T-helper 2 cell treated with Interferon-gamma antibody and Interleukin-4, amounts not matched to agents 5 μg/mL and 100 μg/mL, for 36 hours (primary cell): ENCODE measurements at regions not wholly inside any gene's neighbourhood (a gene's known extent, or its start where the extent isn't known, plus 50 kb on each side); places are given as distances from the start of the nearest gene placed in this dataset.

Experiments used
- DNase-seq: peaks from one replicate; pipeline ENCODE4 v3.0.0; 2021; ENCODE audit warnings: low spot score
- H3K27ac Mint-ChIP-seq: one replicate; pipeline ENCODE4 v1.8.0; 2021; ENCODE audit warnings: mild to moderate bottlenecking, mixed read lengths
- H3K27me3 Mint-ChIP-seq: one replicate; pipeline ENCODE4 v1.8.0; 2021; ENCODE audit warnings: low read depth, mixed read lengths
- H3K36me3 Mint-ChIP-seq: one replicate; pipeline ENCODE4 v1.8.0; 2021; ENCODE audit warnings: low read depth, mixed read lengths
- H3K4me1 Mint-ChIP-seq: one replicate; pipeline ENCODE4 v1.8.0; 2021; ENCODE audit warnings: low read depth, mixed read lengths
- H3K4me3 Mint-ChIP-seq: one replicate; pipeline ENCODE4 v1.8.0; 2022; ENCODE audit warnings: mild to moderate bottlenecking, moderate library complexity, mixed read lengths
- H3K9me3 Mint-ChIP-seq: one replicate; pipeline ENCODE4 v1.8.0; 2021; ENCODE audit warnings: mixed read lengths

DNA sequence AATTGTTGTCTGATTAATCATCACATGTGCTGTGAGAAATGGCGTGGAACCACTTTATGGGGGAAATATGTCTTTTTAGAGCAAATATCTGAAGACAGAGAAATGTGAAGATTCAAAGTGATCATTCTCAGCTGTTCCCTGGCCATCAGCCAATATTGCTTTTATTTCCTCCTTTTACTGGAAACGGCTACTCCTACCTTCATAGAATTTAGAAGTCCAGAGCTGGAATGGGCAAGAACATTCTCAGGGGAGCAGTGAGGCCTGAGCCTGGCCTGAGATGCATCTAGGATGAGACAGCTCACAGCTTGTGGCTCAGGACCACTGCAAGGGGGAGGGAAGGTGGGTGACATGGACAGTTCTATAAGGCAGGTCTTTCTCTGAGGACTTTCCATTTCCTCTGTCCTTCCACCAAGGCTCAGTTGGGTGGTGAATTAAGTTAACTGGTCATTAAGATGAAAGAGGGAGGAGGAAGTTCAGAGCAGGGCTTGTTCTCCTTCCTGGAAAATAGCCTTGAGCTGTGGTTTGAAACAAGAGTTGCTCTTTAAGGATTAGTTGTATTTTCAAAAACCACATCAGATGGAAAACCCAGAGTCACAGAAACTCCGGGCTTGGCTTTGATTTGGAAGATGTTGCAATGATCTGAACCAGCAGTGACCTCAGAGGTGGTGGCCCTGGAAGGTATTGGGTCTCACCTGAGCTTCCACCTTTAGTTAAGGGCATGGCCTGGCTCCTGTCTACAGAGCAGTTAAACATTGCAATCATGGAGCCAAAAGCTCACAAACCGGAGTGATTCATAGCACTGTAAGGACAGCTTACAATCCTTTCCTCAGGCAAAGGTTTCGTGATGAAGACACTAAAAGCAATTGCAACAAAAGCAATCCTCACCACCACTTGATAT, 144.3 kb downstream of the VAPA start:
- H3K9me3 Mint-ChIP-seq: no peaks in the 10 kb centered on the region
- H3K27me3 Mint-ChIP-seq: peaks cover 3% of the 10 kb centered on the region
- H3K4me1 Mint-ChIP-seq: no peaks in the 10 kb centered on the region
- no peak overlapping the region for H3K27ac Mint-ChIP-seq
- DNase-seq: no peak
- no peak overlapping the region for H3K4me3 Mint-ChIP-seq
- no peaks in the 10 kb centered on the region for H3K36me3 Mint-ChIP-seq

DNA sequence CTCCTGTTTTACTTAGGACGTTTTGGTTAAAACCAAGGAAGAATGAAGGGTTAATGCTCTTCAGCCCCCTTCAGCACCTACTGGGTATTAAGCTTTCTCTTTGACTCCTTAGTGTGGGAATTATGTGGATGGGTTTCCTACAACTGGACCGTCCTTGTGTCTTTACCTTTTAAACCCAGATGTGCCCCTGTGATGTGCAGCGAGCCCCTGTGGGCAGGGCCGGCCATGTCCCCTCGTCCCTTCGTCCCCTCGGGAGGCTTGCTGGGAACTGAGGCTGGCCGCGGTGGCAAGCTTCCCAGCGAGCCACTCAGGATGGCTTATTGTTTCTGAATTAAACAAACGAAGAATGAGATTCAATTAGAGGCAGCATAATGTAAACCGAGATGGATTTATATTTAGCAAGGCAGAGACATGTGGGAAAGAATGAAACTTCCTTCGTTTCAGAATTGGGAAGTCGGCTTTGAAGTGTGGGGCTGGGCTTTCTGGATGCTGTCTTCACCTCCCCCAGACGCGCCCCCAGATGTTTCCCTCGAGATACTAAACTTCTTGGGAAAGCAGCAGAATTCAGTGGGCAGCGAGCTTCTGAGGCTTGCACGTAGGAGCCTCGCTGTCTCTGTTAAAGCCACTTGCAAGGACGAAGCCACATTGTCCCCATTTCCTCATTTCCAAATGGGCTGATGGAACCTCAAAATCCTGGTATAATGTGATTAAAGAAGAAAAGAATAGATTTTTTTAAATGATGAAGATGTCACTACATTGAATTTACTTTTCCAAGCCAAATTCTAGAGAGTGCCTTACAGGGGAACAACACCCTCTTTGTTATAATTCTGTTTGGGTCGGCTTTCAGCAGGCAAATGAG, 146.0 kb downstream of the VAPA start:
- peaks cover 3% of the 10 kb centered on the region for H3K27me3 Mint-ChIP-seq
- no peak overlapping the region for H3K27ac Mint-ChIP-seq
- no peaks in the 10 kb centered on the region for H3K4me1 Mint-ChIP-seq
- no peak for DNase-seq
- H3K4me3 Mint-ChIP-seq: no peak overlapping the region
- no peaks in the 10 kb centered on the region for H3K36me3 Mint-ChIP-seq
- H3K9me3 Mint-ChIP-seq: no peaks in the 10 kb centered on the region

DNA sequence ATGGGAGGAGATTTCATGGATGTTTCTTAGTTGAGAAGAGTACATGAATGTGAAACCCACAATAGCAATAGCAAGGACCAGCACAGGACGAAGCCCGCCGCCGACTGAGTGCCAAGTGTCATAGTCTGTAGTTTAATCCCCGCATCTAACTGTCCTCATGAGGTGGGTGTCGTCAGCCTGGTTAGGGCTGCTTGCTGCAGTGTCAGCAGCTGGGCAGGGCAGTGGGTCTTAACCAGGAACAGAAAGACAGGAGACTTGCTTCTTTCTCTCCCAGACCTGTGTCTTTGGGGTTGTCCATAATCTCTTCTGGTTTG, 146.6 kb downstream of the VAPA start:
- H3K36me3 Mint-ChIP-seq: no peaks in the 10 kb centered on the region
- no peaks in the 10 kb centered on the region for H3K4me1 Mint-ChIP-seq
- no peak for DNase-seq
- H3K27ac Mint-ChIP-seq: no peak overlapping the region
- no peaks in the 10 kb centered on the region for H3K9me3 Mint-ChIP-seq
- peaks cover 3% of the 10 kb centered on the region for H3K27me3 Mint-ChIP-seq
- H3K4me3 Mint-ChIP-seq: no peak overlapping the region

DNA sequence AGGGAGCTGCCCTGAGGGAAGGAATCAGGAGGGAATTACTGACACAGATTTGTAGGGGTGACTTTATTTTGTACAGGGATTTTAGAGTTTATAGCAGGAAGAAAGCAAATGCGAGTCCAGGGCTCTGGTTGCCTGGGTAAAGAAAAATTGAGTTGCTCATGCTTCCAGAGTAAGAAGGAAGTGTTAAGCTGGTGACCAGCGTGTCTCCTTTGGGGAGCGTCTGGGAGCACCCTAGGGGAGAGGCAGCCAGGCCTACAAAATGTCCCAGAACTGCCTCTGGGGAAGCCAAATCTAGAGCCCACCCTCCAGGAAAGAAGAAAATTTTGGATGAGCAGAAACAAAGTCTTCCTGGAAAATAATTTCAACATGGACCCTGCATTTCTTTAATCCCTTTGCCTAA, 147.0 kb downstream of the VAPA start:
- H3K36me3 Mint-ChIP-seq: no peaks in the 10 kb centered on the region
- H3K4me3 Mint-ChIP-seq: no peak overlapping the region
- H3K4me1 Mint-ChIP-seq: no peaks in the 10 kb centered on the region
- H3K27ac Mint-ChIP-seq: no peak overlapping the region
- peaks cover 3% of the 10 kb centered on the region for H3K27me3 Mint-ChIP-seq
- no peaks in the 10 kb centered on the region for H3K9me3 Mint-ChIP-seq
- DNase-seq: no peak

DNA sequence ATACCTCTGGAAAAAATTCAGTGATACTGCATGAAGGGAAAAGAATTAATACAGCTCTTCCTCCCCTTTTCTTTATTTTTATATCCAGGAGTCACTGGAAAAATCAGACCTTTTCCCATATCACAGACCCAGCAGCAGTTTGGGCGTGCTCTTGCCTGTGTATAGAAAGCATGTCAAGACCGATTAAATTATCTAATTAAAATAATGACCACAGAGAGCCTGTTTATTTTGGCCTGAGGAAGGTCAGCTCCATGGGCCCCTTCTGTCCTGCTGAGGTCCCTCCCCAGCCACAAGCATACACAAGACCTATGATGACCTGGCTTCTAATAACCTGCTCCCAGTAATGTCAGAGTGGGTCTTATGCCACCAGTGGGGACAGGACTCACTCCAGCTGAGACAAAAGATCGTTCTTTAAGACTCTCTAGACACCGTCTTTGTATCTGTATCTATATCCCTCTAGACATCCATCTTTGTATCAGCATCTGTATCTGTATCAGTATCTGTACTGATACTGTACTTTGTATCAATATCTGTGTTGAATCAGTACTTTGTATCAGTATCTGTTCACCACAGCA, 147.8 kb downstream of the VAPA start:
- DNase-seq: no peak
- Mint-ChIP-seq H3K4me3 (no peak overlapping the region), H3K27me3 (peaks cover 3% of the 10 kb centered on the region), H3K36me3 (no peaks in the 10 kb centered on the region), H3K27ac (no peak overlapping the region), H3K9me3 (no peaks in the 10 kb centered on the region), H3K4me1 (no peaks in the 10 kb centered on the region)

DNA sequence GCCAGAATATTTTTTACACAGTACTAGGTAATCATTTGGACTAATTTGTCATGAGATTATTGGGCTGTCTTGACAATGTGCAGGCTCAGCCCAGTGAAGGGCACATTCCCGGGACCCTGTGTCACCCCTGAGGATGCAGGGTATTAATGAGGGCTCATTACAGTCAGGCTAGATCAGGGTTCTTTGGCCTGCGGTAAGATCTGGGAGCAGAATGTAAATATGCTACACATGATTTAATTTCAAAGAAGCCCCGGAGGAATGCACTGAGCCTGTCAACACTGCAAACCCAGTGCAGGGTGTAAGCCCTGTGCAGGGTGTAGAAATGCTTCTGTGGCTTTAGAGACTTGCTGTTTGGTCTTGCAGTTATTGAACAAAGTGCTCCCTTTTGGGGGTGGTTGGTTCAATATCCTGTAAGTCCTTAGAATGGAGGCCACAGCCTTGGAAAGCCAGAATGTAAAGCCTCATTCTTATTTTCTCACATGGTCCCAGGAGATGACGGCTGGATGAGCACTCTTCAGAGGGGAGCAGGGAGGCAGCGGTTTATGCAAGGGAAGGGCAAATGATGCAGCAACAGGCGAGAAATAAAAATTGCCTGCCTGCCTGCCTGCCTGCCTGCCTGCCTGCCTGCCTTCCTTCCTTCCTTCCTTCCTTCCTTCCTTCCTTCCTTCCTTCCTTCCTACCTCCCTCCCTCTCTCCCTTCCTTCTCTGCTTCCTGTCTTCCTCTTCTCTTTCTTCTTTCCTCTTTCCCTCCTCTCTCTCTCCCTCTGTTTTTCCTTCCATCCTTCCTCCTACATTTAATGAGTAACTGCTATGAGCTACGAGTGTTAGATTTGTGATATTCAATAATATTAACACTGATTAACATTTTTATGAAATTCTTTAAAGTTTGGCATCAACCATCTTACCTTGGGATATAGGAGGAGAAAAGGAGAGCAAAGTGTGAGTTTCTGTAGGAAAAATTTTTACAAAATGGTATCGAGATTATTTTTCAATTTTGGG, 148.8 kb downstream of the VAPA start:
- Mint-ChIP-seq H3K27me3 (peaks cover 3% of the 10 kb centered on the region), H3K9me3 (no peaks in the 10 kb centered on the region), H3K27ac (no peak overlapping the region), H3K4me3 (no peak overlapping the region), H3K4me1 (no peaks in the 10 kb centered on the region), H3K36me3 (no peaks in the 10 kb centered on the region)
- DNase-seq: no peak

DNA sequence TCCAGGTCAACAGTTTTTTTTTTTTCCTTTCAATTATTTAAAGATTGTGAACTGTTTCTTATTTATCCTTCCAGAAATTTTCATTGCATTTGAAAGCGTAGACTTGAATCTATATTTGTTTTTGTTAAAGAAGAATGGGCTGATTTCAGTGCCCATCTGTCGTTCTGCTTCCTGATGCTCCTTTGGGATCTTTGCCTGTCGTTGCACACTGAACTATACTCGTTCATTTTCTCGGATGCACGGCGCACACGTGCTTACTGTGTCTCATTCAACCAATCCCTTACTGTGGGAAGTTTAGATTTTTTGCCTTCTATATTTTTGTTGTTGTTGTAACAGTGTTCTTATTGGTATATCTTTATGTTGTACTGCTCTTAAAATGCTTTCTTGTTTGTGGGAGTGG, 149.7 kb downstream of the VAPA start:
- Mint-ChIP-seq H3K27me3 (peaks cover 3% of the 10 kb centered on the region), H3K4me3 (no peak overlapping the region), H3K27ac (no peak overlapping the region), H3K36me3 (no peaks in the 10 kb centered on the region), H3K9me3 (no peaks in the 10 kb centered on the region), H3K4me1 (no peaks in the 10 kb centered on the region)
- DNase-seq: no peak

DNA sequence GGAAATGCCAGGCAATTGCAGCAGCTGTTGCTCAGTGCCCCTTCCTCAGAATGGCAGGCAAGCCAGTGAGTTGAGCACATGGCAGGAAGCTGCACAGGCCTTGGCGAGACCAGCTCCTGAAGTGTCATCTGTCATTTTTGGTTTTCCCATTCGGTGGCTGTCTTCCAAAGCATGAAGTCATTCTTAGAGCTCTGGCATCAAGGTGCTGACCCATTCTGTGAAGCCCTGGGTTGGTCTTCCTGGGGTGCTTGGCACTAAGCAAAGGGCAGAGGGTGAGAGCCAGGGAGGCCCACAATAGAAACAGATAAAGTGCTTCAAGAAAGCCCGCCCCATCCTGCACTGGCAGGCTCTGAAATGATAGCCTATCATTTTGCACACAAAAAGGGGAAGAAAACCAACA, 150.5 kb downstream of the VAPA start:
- H3K4me1 Mint-ChIP-seq: no peaks in the 10 kb centered on the region
- no peaks in the 10 kb centered on the region for H3K9me3 Mint-ChIP-seq
- DNase-seq: no peak
- H3K4me3 Mint-ChIP-seq: no peak overlapping the region
- peaks cover 3% of the 10 kb centered on the region for H3K27me3 Mint-ChIP-seq
- no peaks in the 10 kb centered on the region for H3K36me3 Mint-ChIP-seq
- no peak overlapping the region for H3K27ac Mint-ChIP-seq

DNA sequence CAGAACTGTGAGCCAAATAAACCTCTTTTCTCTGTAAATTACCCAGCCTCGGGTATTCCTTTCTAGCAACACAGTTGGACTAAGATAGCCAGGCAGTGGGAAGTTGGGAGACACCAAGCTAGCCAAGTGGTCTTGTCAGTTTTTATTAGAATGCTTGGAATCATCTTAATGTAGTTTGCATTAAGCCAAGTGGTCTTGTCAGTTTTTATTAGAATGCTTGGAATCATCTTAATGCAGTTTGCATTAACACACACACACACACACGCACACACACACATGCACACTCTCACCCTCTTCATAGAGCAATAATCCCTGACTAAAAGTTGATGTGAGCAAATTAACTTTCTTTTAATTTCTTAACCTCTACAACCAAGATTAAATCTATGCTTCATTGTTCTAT, 151.5 kb downstream of the VAPA start:
- no peaks in the 10 kb centered on the region for H3K36me3 Mint-ChIP-seq
- no peak overlapping the region for H3K27ac Mint-ChIP-seq
- H3K4me3 Mint-ChIP-seq: no peak overlapping the region
- DNase-seq: no peak
- no peaks in the 10 kb centered on the region for H3K9me3 Mint-ChIP-seq
- H3K4me1 Mint-ChIP-seq: no peaks in the 10 kb centered on the region
- H3K27me3 Mint-ChIP-seq: no peaks in the 10 kb centered on the region

DNA sequence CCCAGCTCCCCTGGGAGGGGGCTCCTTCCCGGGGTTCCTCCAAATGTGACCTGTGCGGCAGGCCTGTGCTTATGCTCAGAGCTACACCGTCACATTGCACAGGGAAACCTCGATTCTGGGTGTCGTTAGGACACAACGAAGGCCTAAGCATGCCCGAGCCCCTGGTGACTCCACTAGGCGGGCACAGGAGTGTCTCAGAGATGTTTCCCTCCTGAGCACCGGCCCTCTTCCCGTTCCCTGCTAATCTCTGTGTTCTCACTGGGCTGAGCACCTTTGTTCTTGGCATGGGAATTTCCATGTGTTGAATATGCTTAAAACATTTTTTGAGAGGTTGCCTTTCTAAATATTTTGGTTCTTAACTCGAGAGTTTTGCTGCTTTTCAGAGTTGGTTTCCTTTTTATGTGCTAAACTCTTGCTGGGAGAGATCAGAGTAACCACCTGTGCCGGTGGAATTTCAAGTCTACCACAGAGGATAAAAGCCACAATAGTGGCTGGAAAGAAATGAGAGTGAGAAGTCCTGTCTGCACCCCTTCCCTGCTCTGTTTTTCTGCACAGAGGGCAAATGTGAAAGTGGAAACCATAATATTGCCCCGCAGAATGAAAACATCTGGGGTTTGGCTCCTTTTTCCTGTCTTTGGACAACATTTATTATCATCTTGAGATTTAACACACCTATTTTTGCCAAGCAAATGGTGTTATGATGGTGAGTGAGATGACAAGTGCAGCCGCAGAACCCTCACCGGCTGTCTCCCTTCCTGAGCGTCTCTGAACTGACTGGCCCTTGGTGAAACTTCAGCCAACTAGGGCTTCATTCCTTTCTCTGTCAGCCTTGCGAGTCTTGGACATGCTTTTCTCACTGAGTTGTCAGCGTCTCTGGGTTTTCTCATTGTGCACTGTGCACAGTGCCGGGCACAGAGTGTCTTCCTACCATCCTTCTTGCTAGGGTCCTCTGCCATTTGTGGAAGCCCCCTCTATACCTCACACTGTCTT, 154.1 kb downstream of the VAPA start:
- Mint-ChIP-seq H3K4me1 (no peaks in the 10 kb centered on the region), H3K36me3 (no peaks in the 10 kb centered on the region), H3K27me3 (no peaks in the 10 kb centered on the region), H3K27ac (no peak overlapping the region), H3K9me3 (no peaks in the 10 kb centered on the region), H3K4me3 (no peak overlapping the region)
- DNase-seq: no peak

DNA sequence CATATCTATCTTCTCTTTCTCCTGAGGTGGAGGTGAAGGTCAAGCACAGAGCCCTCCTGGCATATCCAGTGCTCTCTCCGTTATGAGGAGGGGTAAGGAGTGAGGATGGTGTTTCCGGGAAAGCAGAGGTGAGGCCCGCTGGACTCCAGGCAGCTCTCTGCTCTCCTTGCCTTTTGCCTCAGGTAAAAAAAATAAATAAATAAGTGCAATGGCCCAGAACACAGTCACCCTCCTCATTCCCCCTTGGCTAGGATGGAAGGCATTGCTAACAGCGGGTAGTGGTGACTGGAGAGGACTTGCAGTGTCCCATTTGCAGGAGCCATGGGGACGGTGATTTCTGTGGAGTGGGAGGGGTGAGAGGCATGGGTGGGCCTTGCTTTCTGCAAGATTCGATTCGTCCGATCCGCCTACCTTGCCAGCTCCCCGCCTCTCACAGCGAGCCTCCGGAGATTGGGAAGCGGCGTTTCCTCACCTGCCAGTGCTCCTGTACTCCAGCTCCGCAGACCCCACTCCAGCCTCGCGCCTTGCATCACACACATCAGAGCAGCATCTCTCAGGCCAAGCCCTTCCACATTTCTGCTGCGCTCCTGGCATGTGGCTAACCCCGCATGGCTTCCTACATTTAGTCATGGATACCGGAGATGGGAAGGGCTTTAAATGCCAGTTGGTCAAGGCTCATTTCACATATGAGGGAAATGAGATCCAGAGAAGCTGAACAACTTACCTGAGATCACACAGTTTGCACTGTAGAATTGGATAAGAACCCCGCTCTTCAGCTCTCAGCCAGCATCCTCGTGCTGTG, 155.2 kb downstream of the VAPA start:
- H3K27ac Mint-ChIP-seq: no peak overlapping the region
- H3K9me3 Mint-ChIP-seq: no peaks in the 10 kb centered on the region
- H3K27me3 Mint-ChIP-seq: no peaks in the 10 kb centered on the region
- H3K4me3 Mint-ChIP-seq: no peak overlapping the region
- H3K36me3 Mint-ChIP-seq: no peaks in the 10 kb centered on the region
- DNase-seq: no peak
- H3K4me1 Mint-ChIP-seq: no peaks in the 10 kb centered on the region

DNA sequence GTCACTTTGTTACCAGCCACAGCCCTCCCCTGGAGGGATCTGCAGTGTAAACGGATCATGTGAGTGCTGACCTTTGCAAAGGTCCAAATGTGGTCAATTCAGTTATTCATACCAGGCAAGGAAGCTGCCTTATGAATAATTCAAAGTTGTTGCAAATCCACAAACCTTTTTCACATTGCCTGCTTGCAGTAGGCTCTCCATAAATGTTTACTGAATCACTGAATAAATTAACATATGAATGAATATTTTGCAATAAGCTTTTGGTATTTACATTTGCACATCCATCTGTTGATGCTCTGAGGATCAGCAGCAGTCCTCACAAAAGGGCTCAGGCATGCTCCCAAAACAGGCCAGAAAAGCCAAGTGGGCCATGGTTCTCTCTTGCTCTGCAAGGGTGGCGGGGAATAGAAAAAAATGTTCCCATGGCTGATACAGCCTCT, 156.8 kb downstream of the VAPA start:
- no peak overlapping the region for H3K4me3 Mint-ChIP-seq
- H3K9me3 Mint-ChIP-seq: no peaks in the 10 kb centered on the region
- DNase-seq: no peak
- no peaks in the 10 kb centered on the region for H3K36me3 Mint-ChIP-seq
- no peaks in the 10 kb centered on the region for H3K27me3 Mint-ChIP-seq
- H3K4me1 Mint-ChIP-seq: no peaks in the 10 kb centered on the region
- no peak overlapping the region for H3K27ac Mint-ChIP-seq
